ENCODE measurements at regions not wholly inside any gene's neighbourhood (a gene's known extent, or its start where the extent isn't known, plus 50 kb on each side); places are given as distances from the start of the nearest gene placed in this dataset.

DNA sequence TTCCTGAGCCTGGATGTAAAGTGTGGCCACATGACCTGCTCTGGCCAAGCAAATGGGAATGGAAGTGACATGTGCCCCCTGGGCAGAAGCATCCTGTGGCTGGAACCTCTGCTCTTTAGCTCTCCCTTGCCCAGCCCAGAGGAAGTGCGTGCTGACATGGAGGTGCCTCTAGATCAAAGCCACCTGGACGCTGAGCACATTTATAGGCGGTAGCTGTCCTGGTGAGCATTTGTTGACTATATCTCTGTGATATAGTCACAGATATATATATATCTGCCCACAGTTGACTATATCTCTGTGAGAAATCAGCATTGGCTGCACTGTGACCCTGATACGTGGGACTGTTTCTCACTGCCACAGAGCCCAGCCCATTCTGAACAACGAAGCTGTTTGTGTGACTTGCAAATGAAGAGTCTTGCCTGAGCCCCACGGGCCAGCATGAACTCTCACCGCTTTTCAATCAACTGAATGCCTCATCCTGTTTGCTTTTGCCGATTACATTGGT, 118.8 kb downstream of the C16orf95 start:
- POLR2A ChIA-PET = no interaction called here
- Histone ChIP-seq H3K27ac (ENCODE audit: extremely low read depth, low read depth, low read length) (no peak overlapping the region), H3K9me3 (ENCODE audit: control insufficient read depth, insufficient read depth, low read depth, low read length) (no peaks in the 10 kb centered on the region), H3K4me1 (ENCODE audit: control insufficient read depth, insufficient read depth, low read length) (no peaks in the 10 kb centered on the region), H3K36me3 (ENCODE audit: control insufficient read depth in 2 of 2, insufficient read depth in 1 of 2, low read length in 2 of 2) (no peaks in the 10 kb centered on the region), H3K4me3 (ENCODE audit: low read depth, low read length) (no peak overlapping the region)
- TF ChIP-seq, protein P1, sequence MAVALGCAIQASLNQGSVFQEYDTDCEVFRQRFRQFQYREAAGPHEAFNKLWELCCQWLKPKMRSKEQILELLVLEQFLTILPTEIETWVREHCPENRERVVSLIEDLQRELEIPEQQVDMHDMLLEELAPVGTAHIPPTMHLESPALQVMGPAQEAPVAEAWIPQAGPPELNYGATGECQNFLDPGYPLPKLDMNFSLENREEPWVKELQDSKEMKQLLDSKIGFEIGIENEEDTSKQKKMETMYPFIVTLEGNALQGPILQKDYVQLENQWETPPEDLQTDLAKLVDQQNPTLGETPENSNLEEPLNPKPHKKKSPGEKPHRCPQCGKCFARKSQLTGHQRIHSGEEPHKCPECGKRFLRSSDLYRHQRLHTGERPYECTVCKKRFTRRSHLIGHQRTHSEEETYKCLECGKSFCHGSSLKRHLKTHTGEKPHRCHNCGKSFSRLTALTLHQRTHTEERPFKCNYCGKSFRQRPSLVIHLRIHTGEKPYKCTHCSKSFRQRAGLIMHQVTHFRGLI (tag by site-specific recombination; IDR thresholded peaks at IDR 0.05) = no peak
- TF ChIP-seq, protein P2, sequence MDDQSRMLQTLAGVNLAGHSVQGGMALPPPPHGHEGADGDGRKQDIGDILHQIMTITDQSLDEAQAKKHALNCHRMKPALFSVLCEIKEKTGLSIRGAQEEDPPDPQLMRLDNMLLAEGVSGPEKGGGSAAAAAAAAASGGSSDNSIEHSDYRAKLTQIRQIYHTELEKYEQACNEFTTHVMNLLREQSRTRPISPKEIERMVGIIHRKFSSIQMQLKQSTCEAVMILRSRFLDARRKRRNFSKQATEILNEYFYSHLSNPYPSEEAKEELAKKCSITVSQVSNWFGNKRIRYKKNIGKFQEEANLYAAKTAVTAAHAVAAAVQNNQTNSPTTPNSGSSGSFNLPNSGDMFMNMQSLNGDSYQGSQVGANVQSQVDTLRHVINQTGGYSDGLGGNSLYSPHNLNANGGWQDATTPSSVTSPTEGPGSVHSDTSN (CRISPR knock-in tag; IDR thresholded peaks at IDR 0.05) = no peak
- TF ChIP-seq, protein P3, sequence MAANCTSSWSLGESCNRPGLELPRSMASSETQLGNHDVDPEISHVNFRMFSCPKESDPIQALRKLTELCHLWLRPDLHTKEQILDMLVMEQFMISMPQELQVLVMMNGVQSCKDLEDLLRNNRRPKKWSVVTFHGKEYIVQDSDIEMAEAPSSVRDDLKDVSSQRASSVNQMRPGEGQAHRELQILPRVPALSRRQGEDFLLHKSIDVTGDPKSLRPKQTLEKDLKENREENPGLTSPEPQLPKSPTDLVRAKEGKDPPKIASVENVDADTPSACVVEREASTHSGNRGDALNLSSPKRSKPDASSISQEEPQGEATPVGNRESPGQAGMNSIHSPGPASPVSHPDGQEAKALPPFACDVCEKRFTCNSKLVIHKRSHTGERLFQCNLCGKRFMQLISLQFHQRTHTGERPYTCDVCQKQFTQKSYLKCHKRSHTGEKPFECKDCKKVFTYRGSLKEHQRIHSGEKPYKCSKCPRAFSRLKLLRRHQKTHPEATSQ (tag by site-specific recombination; IDR thresholded peaks at IDR 0.05) = no peak
- TF ChIP-seq ZEB2 (tag by site-specific recombination; IDR thresholded peaks at IDR 0.05) (no peak), KLF7 (tag by site-specific recombination; IDR thresholded peaks at IDR 0.05; ENCODE audit: borderline replicate concordance) (no peak), ZNF433 (tag by site-specific recombination; IDR thresholded peaks at IDR 0.05; ENCODE audit: low read depth) (no peak), ZNF266 (tag by site-specific recombination; IDR thresholded peaks at IDR 0.05; ENCODE audit: low read depth) (no peak), ZNF221 (tag by site-specific recombination; IDR thresholded peaks at IDR 0.05; ENCODE audit: borderline replicate concordance) (no peak), ZNF514 (tag by site-specific recombination; IDR thresholded peaks at IDR 0.05) (no peak), ZNF837 (tag by site-specific recombination; IDR thresholded peaks at IDR 0.05) (no peak), ZNF623 (tag by site-specific recombination; IDR thresholded peaks at IDR 0.05) (no peak), GLI2 (tag by site-specific recombination; IDR thresholded peaks at IDR 0.05; ENCODE audit: borderline replicate concordance, low read depth) (no peak), MEIS1 (CRISPR knock-in tag; IDR thresholded peaks at IDR 0.05; ENCODE audit: borderline replicate concordance) (no peak), ZNF292 (tag by site-specific recombination; IDR thresholded peaks at IDR 0.05; ENCODE audit: borderline replicate concordance, low read depth) (no peak), ZNF23 (tag by site-specific recombination; IDR thresholded peaks at IDR 0.05; ENCODE audit: borderline replicate concordance) (no peak), ZNF394 (tag by site-specific recombination; IDR thresholded peaks at IDR 0.05; ENCODE audit: borderline replicate concordance) (no peak)
- TF ChIP-seq, protein P4, sequence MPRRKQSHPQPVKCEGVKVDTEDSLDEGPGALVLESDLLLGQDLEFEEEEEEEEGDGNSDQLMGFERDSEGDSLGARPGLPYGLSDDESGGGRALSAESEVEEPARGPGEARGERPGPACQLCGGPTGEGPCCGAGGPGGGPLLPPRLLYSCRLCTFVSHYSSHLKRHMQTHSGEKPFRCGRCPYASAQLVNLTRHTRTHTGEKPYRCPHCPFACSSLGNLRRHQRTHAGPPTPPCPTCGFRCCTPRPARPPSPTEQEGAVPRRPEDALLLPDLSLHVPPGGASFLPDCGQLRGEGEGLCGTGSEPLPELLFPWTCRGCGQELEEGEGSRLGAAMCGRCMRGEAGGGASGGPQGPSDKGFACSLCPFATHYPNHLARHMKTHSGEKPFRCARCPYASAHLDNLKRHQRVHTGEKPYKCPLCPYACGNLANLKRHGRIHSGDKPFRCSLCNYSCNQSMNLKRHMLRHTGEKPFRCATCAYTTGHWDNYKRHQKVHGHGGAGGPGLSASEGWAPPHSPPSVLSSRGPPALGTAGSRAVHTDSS (tag by site-specific recombination; IDR thresholded peaks at IDR 0.05) = no peak
- TF ChIP-seq, protein P5, sequence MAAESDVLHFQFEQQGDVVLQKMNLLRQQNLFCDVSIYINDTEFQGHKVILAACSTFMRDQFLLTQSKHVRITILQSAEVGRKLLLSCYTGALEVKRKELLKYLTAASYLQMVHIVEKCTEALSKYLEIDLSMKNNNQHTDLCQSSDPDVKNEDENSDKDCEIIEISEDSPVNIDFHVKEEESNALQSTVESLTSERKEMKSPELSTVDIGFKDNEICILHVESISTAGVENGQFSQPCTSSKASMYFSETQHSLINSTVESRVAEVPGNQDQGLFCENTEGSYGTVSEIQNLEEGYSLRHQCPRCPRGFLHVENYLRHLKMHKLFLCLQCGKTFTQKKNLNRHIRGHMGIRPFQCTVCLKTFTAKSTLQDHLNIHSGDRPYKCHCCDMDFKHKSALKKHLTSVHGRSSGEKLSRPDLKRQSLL (tag by site-specific recombination; IDR thresholded peaks at IDR 0.05) = no peak
- TF ChIP-seq, protein P6, sequence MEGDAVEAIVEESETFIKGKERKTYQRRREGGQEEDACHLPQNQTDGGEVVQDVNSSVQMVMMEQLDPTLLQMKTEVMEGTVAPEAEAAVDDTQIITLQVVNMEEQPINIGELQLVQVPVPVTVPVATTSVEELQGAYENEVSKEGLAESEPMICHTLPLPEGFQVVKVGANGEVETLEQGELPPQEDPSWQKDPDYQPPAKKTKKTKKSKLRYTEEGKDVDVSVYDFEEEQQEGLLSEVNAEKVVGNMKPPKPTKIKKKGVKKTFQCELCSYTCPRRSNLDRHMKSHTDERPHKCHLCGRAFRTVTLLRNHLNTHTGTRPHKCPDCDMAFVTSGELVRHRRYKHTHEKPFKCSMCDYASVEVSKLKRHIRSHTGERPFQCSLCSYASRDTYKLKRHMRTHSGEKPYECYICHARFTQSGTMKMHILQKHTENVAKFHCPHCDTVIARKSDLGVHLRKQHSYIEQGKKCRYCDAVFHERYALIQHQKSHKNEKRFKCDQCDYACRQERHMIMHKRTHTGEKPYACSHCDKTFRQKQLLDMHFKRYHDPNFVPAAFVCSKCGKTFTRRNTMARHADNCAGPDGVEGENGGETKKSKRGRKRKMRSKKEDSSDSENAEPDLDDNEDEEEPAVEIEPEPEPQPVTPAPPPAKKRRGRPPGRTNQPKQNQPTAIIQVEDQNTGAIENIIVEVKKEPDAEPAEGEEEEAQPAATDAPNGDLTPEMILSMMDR (tag by site-specific recombination; IDR thresholded peaks at IDR 0.05) = no peak
- CTCF ChIA-PET = no interaction called here
